Neural cell (in vitro differentiated cells): ENCODE measurements at regions not wholly inside any gene's neighbourhood (a gene's known extent, or its start where the extent isn't known, plus 50 kb on each side); places are given as distances from the start of the nearest gene placed in this dataset.

Experiments used
- CTCF ChIP-seq: fragments of 450-650 bp; IDR thresholded peaks from 2 replicates; pipeline ENCODE4 v1.5.1; 2014; ENCODE audit warnings: antibody characterized with exemption, mild to moderate bottlenecking, moderate library complexity; ENCODE audit not compliant: poor library complexity, severe bottlenecking
- EZH2 ChIP-seq: fragments of 200-600, 300-800 bp; shearing (Covaris generic), sonication (generic); IDR thresholded peaks from 2 replicates; pipeline ENCODE4 v1.6.1; 2014; ENCODE audit warnings: antibody characterized with exemption, low read length, borderline replicate concordance, mild to moderate bottlenecking; ENCODE audit not compliant: insufficient read depth, poor library complexity, severe bottlenecking
- RAD21 ChIP-seq: fragments of 450-650 bp; conservative IDR thresholded peaks from 2 replicates; pipeline ENCODE4 v1.6.1; 2014; ENCODE audit warnings: antibody characterized with exemption, mild to moderate bottlenecking, moderate library complexity
- REST ChIP-seq: IDR thresholded peaks from 2 replicates; pipeline ENCODE4 v1.6.1; 2012; ENCODE audit warnings: borderline replicate concordance

- TF ChIP-seq CTCF, result no peak
- TF ChIP-seq EZH2, result no peak
- no peak for TF ChIP-seq RAD21
- no peak for TF ChIP-seq REST
Measured at GRCh38 chr5:53321073-53321472, 159.4 kb upstream of the FST start.
